ENCODE measurements at regions not wholly inside any gene's neighbourhood (a gene's known extent, or its start where the extent isn't known, plus 50 kb on each side); places are given as distances from the start of the nearest gene placed in this dataset.

DNA sequence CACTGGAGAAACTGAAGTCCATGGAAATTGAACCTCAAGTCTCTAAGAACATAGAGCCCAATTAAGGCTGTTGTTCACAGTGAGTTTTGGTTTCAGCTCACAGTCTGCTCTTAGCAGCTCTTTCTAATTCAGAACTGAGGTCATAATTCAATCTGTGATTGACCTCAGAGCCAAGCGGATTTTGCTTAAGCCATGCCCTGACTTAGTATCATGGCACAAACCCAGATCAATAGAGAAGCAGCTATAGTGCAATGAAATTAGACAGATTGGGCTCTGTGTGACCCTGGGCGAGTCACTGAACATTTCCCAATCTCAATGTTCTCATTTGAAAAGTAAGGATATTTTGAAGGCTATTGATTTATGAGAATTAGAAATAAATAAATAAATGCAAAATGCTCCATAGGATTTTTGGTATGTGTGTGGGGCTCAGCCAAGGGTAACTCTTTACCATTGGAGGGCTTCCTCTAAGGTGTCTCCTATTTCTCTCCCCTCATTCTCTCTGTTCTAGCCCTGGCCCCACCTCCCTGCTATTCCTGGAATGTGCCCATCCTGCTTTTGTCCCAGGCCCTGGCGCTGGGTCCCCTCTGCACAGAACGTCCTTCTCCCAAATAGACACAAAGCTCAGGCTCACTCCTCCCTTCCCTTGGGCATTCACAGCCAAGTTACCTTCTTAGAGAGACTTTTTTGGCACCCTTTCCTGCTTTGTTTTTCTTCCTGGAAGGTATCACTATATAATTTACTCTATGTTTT lies 239.6 kb downstream of the LPIN1 start:
- DNase-seq = no peak
- Histone ChIP-seq H3K36me3 (no peaks in the 10 kb centered on the region), H3K9ac (ENCODE audit: low read depth in 2 of 2, low read length in 2 of 2) (no peak overlapping the region), H3K27ac (no peak overlapping the region), H3K27me3 (no peaks in the 10 kb centered on the region), H3K4me3 (no peak overlapping the region), H3K9me3 (no peaks in the 10 kb centered on the region), H3K4me1 (no peaks in the 10 kb centered on the region)
- TF ChIP-seq, protein P1, sequence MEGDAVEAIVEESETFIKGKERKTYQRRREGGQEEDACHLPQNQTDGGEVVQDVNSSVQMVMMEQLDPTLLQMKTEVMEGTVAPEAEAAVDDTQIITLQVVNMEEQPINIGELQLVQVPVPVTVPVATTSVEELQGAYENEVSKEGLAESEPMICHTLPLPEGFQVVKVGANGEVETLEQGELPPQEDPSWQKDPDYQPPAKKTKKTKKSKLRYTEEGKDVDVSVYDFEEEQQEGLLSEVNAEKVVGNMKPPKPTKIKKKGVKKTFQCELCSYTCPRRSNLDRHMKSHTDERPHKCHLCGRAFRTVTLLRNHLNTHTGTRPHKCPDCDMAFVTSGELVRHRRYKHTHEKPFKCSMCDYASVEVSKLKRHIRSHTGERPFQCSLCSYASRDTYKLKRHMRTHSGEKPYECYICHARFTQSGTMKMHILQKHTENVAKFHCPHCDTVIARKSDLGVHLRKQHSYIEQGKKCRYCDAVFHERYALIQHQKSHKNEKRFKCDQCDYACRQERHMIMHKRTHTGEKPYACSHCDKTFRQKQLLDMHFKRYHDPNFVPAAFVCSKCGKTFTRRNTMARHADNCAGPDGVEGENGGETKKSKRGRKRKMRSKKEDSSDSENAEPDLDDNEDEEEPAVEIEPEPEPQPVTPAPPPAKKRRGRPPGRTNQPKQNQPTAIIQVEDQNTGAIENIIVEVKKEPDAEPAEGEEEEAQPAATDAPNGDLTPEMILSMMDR (IDR thresholded peaks at IDR 0.05) = no peak
- intact Hi-C loops (cut with DNase I) = no loop called here

GRCh38 chr2:11987151-11987550 lies 240.7 kb downstream of the LPIN1 start:
- intact Hi-C loops (cut with DNase I) = no loop called here
- Histone ChIP-seq H3K36me3 (no peaks in the 10 kb centered on the region), H3K9me3 (no peaks in the 10 kb centered on the region), H3K4me1 (no peaks in the 10 kb centered on the region), H3K27ac (no peak overlapping the region), H3K9ac (ENCODE audit: low read depth in 2 of 2, low read length in 2 of 2) (no peak overlapping the region), H3K4me3 (no peak overlapping the region), H3K27me3 (no peaks in the 10 kb centered on the region)
- TF ChIP-seq, protein P1 (IDR thresholded peaks at IDR 0.05) = no peak
- no peak for DNase-seq

- intact Hi-C loops (cut with DNase I) = no loop called here
- Histone ChIP-seq H3K27me3 (no peaks in the 10 kb centered on the region), H3K36me3 (no peaks in the 10 kb centered on the region), H3K4me3 (no peak overlapping the region), H3K27ac (no peak overlapping the region), H3K9ac (ENCODE audit: low read depth in 2 of 2, low read length in 2 of 2) (no peak overlapping the region), H3K4me1 (no peaks in the 10 kb centered on the region), H3K9me3 (no peaks in the 10 kb centered on the region)
- no peak for DNase-seq
- TF ChIP-seq, protein P1 (IDR thresholded peaks at IDR 0.05) = no peak
Measured at GRCh38 chr2:11988691-11989353, 242.4 kb downstream of the LPIN1 start.

- no peaks in the 10 kb centered on the region for H3K9me3 ChIP-seq
- H3K27me3 ChIP-seq = no peaks in the 10 kb centered on the region
- no peaks in the 10 kb centered on the region for H3K36me3 ChIP-seq
- no peak overlapping the region for H3K4me3 ChIP-seq
- no peaks in the 10 kb centered on the region for H3K4me1 ChIP-seq
- DNase-seq = no peak
- no peak overlapping the region for H3K9ac ChIP-seq (ENCODE audit: low read depth in 2 of 2, low read length in 2 of 2)
- H3K27ac ChIP-seq = no peak overlapping the region
- TF ChIP-seq, protein P1 (IDR thresholded peaks at IDR 0.05) = no peak
- intact Hi-C loops (cut with DNase I) = no loop called here
Measured at GRCh38 chr2:11989354-11989703, 242.9 kb downstream of the LPIN1 start.

DNA sequence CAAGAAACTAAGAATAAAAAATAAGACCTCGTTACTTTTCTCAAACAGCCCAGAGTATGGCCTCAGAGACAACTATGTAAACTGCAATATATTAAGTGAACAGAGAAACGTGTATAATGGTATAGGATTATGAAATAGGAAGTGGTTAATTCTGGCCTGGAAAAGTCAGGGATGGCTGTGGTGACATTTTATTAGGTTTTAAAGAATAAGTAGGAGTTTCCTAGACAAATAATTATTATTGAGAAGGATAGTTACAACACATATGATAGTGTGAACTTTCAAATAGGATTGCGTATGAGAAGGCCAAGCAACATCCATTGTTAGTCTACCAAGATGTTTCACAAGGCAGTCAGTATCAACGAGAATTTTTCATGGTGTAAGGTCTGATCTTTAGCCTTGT lies 244.1 kb downstream of the LPIN1 start:
- Histone ChIP-seq H3K9ac (ENCODE audit: low read depth in 2 of 2, low read length in 2 of 2) (no peak overlapping the region), H3K4me3 (no peak overlapping the region), H3K27me3 (no peaks in the 10 kb centered on the region), H3K27ac (no peak overlapping the region), H3K9me3 (no peaks in the 10 kb centered on the region), H3K4me1 (no peaks in the 10 kb centered on the region), H3K36me3 (no peaks in the 10 kb centered on the region)
- intact Hi-C loops (cut with DNase I) = no loop called here
- TF ChIP-seq, protein P1 (IDR thresholded peaks at IDR 0.05) = no peak
- DNase-seq = no peak

All from colonic mucosa (tissue), 4 donors.